Gastrocnemius medialis (tissue), 4 donors: ENCODE measurements at regions not wholly inside any gene's neighbourhood (a gene's known extent, or its start where the extent isn't known, plus 50 kb on each side); places are given as distances from the start of the nearest gene placed in this dataset.

Source experiments
- ATAC-seq, 2 donors: fragments of 150-250 bp; one replicate each; pipeline ENCODE4 v1.9.1; 2016
- DNase-seq, 2 donors: peaks; one replicate each; pipeline ENCODE4 v3.0.0-alpha.2; 2019
- H3K27ac ChIP-seq, 4 donors: fragments of 200-600 bp; sonication (generic); 1 replicate in 1 of 4; 2 replicates in 3 of 4; pipeline ENCODE4 v1.5.1; 2016 to 2018; ENCODE audit warnings: mild to moderate bottlenecking in 2 of 4, moderate library complexity in 1 of 4
- H3K27me3 ChIP-seq, 3 donors: fragments of 200-600 bp; sonication (generic) in 2 of 3; 1 replicate in 1 of 3; 2 replicates in 2 of 3; pipeline versions ENCODE4 v1.5.1 to v1.6.0; 2016 to 2019; ENCODE audit warnings: mild to moderate bottlenecking in 1 of 3, moderate library complexity in 1 of 3
- H3K36me3 ChIP-seq, 2 donors: fragments of 200-600 bp; sonication (generic) in 1 of 2; one replicate each; pipeline ENCODE4 v1.5.1; 2017 to 2018
- H3K4me1 ChIP-seq, 2 donors: fragments of 200-600 bp; sonication (generic) in 1 of 2; one replicate each; pipeline ENCODE4 v1.5.1; 2016 to 2017; ENCODE audit warnings: mild to moderate bottlenecking in 2 of 2
- H3K4me3 ChIP-seq, 4 donors: fragments of 200-600 bp; sonication (generic) in 3 of 4; 1 replicate in 1 of 4; 2 replicates in 3 of 4; pipeline ENCODE4 v1.5.1; 2016 to 2019; ENCODE audit warnings: mild to moderate bottlenecking in 2 of 4
- H3K9me3 ChIP-seq, 3 donors: fragments of 200-600 bp; sonication (generic) in 2 of 3; 1 replicate in 1 of 3; 2 replicates in 2 of 3; pipeline ENCODE4 v1.5.1; 2016 to 2019
- CTCF ChIP-seq, 5 experiments: fragments of 450-650 bp in 3 of 5; fragments of 200-600 bp in 2 of 5; sonication (generic) in 2 of 5; IDR thresholded peaks in 4 of 5; conservative IDR thresholded peaks in 1 of 5; 1 replicate in 4 of 5; 2 replicates in 1 of 5; pipeline ENCODE4 v1.5.1; 2016 to 2019; ENCODE audit warnings: antibody characterized with exemption in 5 of 5, mild to moderate bottlenecking in 3 of 5, moderate library complexity in 3 of 5
- POLR2A ChIP-seq, 2 donors: fragments of 450-650 bp; IDR thresholded peaks; one replicate each; pipeline ENCODE4 v1.6.1; 2017; ENCODE audit warnings: antibody characterized with exemption in 2 of 2, mild to moderate bottlenecking in 2 of 2, moderate library complexity in 2 of 2
- in situ Hi-C, 4 donors: fragments of 200-750 bp; cut with MboI; loops; one replicate each; pipeline versions ENCODE4 v1.15.0 to v1.8.0; 2017; ENCODE audit warnings: low sequenced_read_pairs in 4 of 4
- intact Hi-C: fragments of 100-400 bp; cut with DNase I; formaldehyde crosslinking; loops from one replicate; pipeline ENCODE4 v1.15.1; 2023; ENCODE audit warnings: low total_unique reads

GRCh38 chr5:74332006-74332405 is 308.5 kb downstream of the ENC1 start:
- H3K4me1 ChIP-seq = peaks cover 18 to 34% of the 10 kb centered on the region in 2 donors
- DNase-seq (no peak), ATAC-seq (no peak)
- no peaks in the 10 kb centered on the region for H3K36me3 ChIP-seq
- H3K27me3 ChIP-seq = no peaks in the 10 kb centered on the region
- in situ Hi-C loops = no loop called here
- H3K4me3 ChIP-seq = no peak overlapping the region
- no peak overlapping the region for H3K27ac ChIP-seq
- H3K9me3 ChIP-seq = no peaks in the 10 kb centered on the region
- no peak for TF ChIP-seq POLR2A (IDR thresholded peaks at IDR 0.05)
- TF ChIP-seq CTCF (IDR thresholded peaks at IDR 0.05 in 4 of 5, conservative IDR thresholded peaks at IDR 0.05 in 1 of 5) = no peak
- intact Hi-C loops = no loop called here

GRCh38 chr5:74328221-74328630 is 312.3 kb downstream of the ENC1 start:
- Histone ChIP-seq H3K36me3 (no peaks in the 10 kb centered on the region), H3K9me3 (no peaks in the 10 kb centered on the region), H3K4me1 (peaks cover 27 to 32% of the 10 kb centered on the region in 2 donors), H3K27me3 (no peaks in the 10 kb centered on the region), H3K27ac (peak overlapping the region in 3 of 4 donors; percentile 44 to 52 (median 47)), H3K4me3 (no peak overlapping the region)
- DNase-seq (peak; percentile 26 to 29), ATAC-seq (peak; percentile 64 to 84)
- in situ Hi-C loops = no loop called here
- intact Hi-C loops = loop anchor here (5.0 kb wide), 1 partner anchor 41 kb away; no protein-coding TSS in a partner anchor
- TF ChIP-seq POLR2A (IDR thresholded peaks at IDR 0.05) = no peak
- no peak for TF ChIP-seq CTCF (IDR thresholded peaks at IDR 0.05 in 4 of 5, conservative IDR thresholded peaks at IDR 0.05 in 1 of 5)

GRCh38 chr5:74327339-74327685 is 313.2 kb downstream of the ENC1 start:
- in situ Hi-C loops (no loop called here), intact Hi-C loops (loop anchor here (5.0 kb wide), 1 partner anchor 40 kb away; no protein-coding TSS in a partner anchor)
- no peak for DNase-seq
- TF ChIP-seq POLR2A (IDR thresholded peaks at IDR 0.05) (no peak), CTCF (IDR thresholded peaks at IDR 0.05 in 4 of 5, conservative IDR thresholded peaks at IDR 0.05 in 1 of 5) (no peak)
- Histone ChIP-seq H3K36me3 (no peaks in the 10 kb centered on the region), H3K4me1 (peaks cover 27 to 30% of the 10 kb centered on the region in 2 donors), H3K27me3 (no peaks in the 10 kb centered on the region), H3K27ac (peak overlapping the region in 3 of 4 donors; percentile 44 to 52 (median 47)), H3K4me3 (no peak overlapping the region), H3K9me3 (no peaks in the 10 kb centered on the region)
- ATAC-seq = no peak

- peak in 1 of 2 donors; percentile 18 for DNase-seq
- Histone ChIP-seq H3K27ac (peak overlapping the region in 3 of 4 donors; percentile 44 to 52 (median 47)), H3K36me3 (no peaks in the 10 kb centered on the region), H3K27me3 (no peaks in the 10 kb centered on the region), H3K4me3 (no peak overlapping the region), H3K9me3 (no peaks in the 10 kb centered on the region), H3K4me1 (peaks cover 27 to 30% of the 10 kb centered on the region in 2 donors)
- in situ Hi-C loops (no loop called here), intact Hi-C loops (loop anchor here (5.0 kb wide), 1 partner anchor 39 kb away; no protein-coding TSS in a partner anchor)
- no peak for TF ChIP-seq CTCF (IDR thresholded peaks at IDR 0.05 in 4 of 5, conservative IDR thresholded peaks at IDR 0.05 in 1 of 5)
- no peak for TF ChIP-seq POLR2A (IDR thresholded peaks at IDR 0.05)
- ATAC-seq = peak; percentile 47 to 54
Observed at GRCh38 chr5:74326571-74327338, 313.8 kb downstream of the ENC1 start.
